AG04449 (cell line): ENCODE measurements at regions not wholly inside any gene's neighbourhood (a gene's known extent, or its start where the extent isn't known, plus 50 kb on each side); places are given as distances from the start of the nearest gene placed in this dataset.

ENCODE experiments used
- CTCF ChIA-PET: fragments of 350-600 bp; formaldehyde crosslinking; extraction: SDS; loops from one replicate; lab custom pipeline; 2021; ENCODE audit warnings: antibody characterized with exemption; lab: Yijun Ruan, JAX
- POLR2A ChIA-PET: fragments of 400-600, 350-600 bp; formaldehyde crosslinking; extraction: SDS; loops from one replicate; lab custom pipeline; 2020; ENCODE audit warnings: antibody characterized with exemption, inconsistent platforms; lab: Yijun Ruan, JAX
- DNase-seq: peaks from one replicate; pipeline ENCODE4 v3.0.0-alpha.2; 2010; ENCODE audit warnings: low read depth, low spot score
- H3K4me3 ChIP-seq: 2 replicates; pipeline ENCODE4 v1.5.1; 2011; ENCODE audit warnings: low read depth, mild to moderate bottlenecking, control low read depth, low read length
- TF ChIP-seq, protein P1 (sequence below): IDR thresholded peaks from one replicate; pipeline ENCODE4 v1.5.1; 2011; ENCODE audit warnings: mild to moderate bottlenecking, moderate library complexity, low read length, control low read depth, inconsistent platforms; ENCODE audit not compliant: insufficient read depth; ENCODE audit errors: missing control alignments

DNA sequence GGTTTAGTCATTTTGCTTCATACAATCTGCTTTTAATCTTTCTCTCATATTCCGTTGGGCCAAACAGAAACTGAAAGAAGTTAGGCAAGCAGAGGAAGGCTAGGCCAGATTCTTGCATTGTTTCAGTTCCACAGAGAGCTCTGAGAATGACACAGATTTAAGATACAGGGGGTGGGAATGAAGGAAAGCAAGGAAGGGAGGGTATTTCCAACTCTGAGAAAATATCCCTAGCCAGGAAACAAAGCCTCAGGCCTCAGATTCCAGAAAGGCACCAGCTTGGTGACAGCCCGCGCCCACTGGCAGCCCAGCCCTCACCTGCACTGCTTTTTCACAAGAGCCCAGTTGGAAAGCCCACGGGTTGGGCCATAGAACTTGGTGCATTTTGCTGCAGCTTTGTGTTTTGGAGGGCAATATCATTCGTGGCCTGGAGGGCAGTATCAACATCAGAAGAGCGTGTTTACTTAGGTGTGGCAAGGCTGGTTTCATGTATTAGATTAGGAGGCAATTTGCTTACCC, 63.5 kb downstream of the ENC1 start:
- TF ChIP-seq, protein P1, sequence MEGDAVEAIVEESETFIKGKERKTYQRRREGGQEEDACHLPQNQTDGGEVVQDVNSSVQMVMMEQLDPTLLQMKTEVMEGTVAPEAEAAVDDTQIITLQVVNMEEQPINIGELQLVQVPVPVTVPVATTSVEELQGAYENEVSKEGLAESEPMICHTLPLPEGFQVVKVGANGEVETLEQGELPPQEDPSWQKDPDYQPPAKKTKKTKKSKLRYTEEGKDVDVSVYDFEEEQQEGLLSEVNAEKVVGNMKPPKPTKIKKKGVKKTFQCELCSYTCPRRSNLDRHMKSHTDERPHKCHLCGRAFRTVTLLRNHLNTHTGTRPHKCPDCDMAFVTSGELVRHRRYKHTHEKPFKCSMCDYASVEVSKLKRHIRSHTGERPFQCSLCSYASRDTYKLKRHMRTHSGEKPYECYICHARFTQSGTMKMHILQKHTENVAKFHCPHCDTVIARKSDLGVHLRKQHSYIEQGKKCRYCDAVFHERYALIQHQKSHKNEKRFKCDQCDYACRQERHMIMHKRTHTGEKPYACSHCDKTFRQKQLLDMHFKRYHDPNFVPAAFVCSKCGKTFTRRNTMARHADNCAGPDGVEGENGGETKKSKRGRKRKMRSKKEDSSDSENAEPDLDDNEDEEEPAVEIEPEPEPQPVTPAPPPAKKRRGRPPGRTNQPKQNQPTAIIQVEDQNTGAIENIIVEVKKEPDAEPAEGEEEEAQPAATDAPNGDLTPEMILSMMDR = no peak
- ChIA-PET CTCF (no interaction called here), POLR2A (no interaction called here)
- H3K4me3 ChIP-seq = no peak overlapping the region
- peak; percentile 19 for DNase-seq

DNA sequence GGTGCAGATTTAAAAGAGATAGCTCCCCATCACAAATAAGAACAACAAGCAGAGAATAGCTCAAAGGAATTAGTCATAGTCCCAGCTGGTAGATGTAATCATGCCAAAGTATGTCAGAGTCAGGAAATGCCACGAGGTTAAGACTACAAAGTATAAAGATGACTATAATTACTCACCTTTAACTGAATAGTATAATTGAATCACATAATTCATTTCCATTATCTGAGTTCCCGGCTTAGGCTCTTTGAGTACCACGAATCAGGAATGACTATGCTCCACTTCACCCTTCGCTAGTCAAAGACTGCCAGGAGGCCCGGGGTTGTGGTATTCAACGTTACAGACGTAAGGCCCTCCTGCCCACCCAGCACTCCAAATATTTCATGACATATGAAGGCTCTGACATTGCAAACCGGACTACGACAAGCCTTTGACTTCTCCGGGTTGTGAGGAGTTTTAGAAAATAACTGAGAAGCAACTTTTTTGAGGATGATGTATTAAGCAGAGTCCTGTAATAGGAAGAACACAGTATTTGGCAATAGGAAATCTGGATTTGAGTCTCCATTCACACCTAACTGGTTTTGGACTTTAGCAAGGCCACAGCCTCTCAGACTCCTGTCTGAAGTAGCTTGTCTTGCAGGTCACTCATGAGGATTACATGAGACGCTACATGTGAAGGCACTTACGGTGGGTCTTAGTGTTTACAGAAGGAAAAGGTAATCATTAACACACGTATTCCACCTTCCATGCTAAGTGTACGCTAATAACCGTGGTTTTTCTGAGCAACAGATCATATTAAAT, 64.6 kb downstream of the ENC1 start:
- ChIA-PET CTCF (no interaction called here), POLR2A (interaction anchor here (0.6 to 1.0 kb wide), 3 partner anchors 32 to 62 kb away, joined by 3 read pairs; no protein-coding TSS in a partner anchor)
- DNase-seq = peak; percentile 16
- TF ChIP-seq, protein P1 = no peak
- no peak overlapping the region for H3K4me3 ChIP-seq

DNA sequence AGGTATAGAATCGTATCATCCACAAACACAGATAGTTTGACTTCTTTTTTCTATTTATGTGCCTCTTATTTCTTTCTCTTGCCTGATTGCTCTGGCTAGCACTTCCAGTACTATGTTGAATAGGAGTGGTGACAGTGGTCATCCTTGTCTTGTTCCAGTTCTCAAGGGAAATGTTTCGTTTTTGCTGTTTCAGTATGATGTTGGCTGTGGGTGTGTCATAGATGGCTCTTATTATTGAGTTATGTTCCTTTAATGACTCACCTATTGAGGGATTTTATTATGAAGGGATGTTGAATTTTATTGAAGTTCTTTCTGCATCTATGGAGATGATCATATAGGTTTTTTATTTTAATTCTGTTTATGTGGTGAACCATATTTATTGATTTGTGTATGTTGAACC, 70.3 kb downstream of the ENC1 start:
- TF ChIP-seq, protein P1 = no peak
- ChIA-PET POLR2A (no interaction called here), CTCF (no interaction called here)
- DNase-seq = no peak
- H3K4me3 ChIP-seq = no peak overlapping the region

DNA sequence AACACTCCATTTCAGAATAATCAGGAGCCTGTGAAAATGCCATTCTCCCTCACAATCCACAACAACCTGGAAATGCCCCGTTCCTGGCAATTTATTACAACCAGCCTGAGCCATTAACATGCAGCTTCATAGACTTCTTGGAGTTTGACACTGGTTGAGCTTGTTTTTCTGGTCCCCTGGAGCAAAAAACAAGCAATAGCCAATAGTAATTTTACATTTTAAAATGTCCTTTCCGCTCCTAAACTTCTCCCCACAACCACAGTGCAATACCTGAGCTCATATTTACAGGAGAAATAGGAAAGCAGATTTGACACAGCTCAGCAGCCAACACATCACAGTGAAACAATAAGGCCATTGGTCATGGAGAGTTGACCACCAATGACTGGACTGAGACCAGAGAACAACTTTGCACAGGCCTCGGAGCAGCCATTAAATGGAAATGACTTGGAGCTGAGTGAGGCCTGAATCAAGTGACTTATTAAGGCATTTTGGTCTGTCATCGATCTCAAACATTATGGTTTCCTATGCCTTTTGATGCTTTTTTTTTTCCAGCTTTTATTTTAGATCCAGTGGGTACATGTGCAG, 73.0 kb downstream of the ENC1 start:
- TF ChIP-seq, protein P1 = no peak
- POLR2A ChIA-PET = no interaction called here
- DNase-seq = no peak
- H3K4me3 ChIP-seq = no peak overlapping the region
- CTCF ChIA-PET = no interaction called here

DNA sequence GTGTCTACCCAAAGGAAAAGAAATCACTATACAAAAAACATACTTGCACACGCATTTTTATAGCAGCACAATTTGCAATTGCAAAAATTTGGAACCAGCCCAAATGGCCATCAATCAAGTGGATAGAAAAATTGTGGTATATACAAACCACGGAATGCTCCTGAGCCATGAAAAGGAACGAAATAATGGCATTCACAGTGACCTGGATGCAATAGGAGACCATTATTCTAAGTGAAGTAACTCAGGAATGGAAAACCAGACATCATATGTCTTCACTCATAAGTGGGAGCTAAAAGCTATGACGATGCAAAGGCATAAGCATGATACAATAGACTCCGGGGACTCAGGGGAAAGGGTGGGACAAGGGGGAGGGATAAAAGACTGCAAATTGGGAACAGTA, 78.4 kb downstream of the ENC1 start:
- TF ChIP-seq, protein P1 = no peak
- CTCF ChIA-PET = interaction anchor here (1.9 kb wide), 1 partner anchor 10 kb away, joined by 5 read pairs; no protein-coding TSS in a partner anchor
- H3K4me3 ChIP-seq = no peak overlapping the region
- POLR2A ChIA-PET = no interaction called here
- no peak for DNase-seq

DNA sequence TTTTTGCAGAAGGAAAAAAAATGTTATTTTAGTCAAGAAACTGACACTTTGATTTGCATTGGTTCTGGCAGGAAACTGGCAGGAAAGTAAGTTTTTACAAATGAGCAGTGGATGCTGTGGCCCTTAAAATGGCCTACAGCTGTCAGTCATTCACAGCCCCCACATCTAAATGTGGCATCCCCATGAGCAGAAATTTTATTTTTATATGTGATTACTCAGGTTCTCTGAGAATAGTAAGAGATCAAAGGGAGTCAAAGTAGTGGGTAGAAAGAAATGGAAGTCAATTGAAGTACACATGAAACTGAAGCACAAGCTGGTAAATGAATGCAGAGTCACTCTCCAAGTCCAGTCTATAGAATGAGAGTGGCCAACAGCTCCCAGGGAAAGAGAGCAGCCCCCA, 80.3 kb downstream of the ENC1 start:
- ChIA-PET POLR2A (no interaction called here), CTCF (no interaction called here)
- TF ChIP-seq, protein P1 = no peak
- H3K4me3 ChIP-seq = no peak overlapping the region
- DNase-seq = no peak
